ENCODE measurements at regions not wholly inside any gene's neighbourhood (a gene's known extent, or its start where the extent isn't known, plus 50 kb on each side); places are given as distances from the start of the nearest gene placed in this dataset.

DNA sequence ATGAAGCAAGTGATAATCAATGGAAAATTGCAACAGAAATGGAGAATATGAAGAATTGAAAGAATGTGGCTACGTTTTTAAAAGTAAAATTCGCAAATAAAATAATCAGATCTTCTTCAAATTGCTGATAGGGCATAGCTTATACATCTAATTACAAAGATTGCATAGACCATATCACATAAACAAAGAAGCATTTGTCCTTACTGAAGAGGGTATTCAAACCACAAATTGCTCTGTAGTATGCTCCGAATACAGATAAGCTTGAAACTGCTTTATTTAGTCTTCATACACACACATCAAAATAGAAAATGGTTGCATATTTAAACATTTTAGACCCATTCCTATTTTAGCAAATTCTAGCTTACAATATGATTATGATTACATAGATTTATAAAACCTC lies 206.7 kb upstream of the SLIT2 start:
- no peak overlapping the region for H3K27ac ChIP-seq (ENCODE audit: low read length)
- H3K27me3 ChIP-seq (ENCODE audit: insufficient read depth, low read length) = no peaks in the 10 kb centered on the region
- H3K4me3 ChIP-seq (ENCODE audit: low read length) = no peak overlapping the region
- H3K9ac ChIP-seq (ENCODE audit: low read depth, low read length) = no peak overlapping the region
- H3K9me3 ChIP-seq (ENCODE audit: insufficient read depth, low read depth, low read length) = no peaks in the 10 kb centered on the region
- no peaks in the 10 kb centered on the region for H3K36me3 ChIP-seq (ENCODE audit: insufficient read depth, low read depth, low read length)
- peaks cover 8% of the 10 kb centered on the region; the same call in 1 of the 2 replicates for H3K4me1 ChIP-seq (ENCODE audit: insufficient read depth, low read length)

- Histone ChIP-seq H3K9ac (ENCODE audit: low read depth, low read length) (no peak overlapping the region), H3K9me3 (ENCODE audit: insufficient read depth, low read depth, low read length) (no peaks in the 10 kb centered on the region), H3K36me3 (ENCODE audit: insufficient read depth, low read depth, low read length) (no peaks in the 10 kb centered on the region), H3K27me3 (ENCODE audit: insufficient read depth, low read length) (no peaks in the 10 kb centered on the region), H3K4me3 (ENCODE audit: low read length) (no peak overlapping the region), H3K4me1 (ENCODE audit: insufficient read depth, low read length) (peaks cover 8% of the 10 kb centered on the region; the same call in 1 of the 2 replicates), H3K27ac (ENCODE audit: low read length) (no peak overlapping the region)
Measured at GRCh38 chr4:20044502-20044911, 207.2 kb upstream of the SLIT2 start.

GRCh38 chr4:20043991-20044390 lies 207.7 kb upstream of the SLIT2 start:
- H3K27me3 ChIP-seq (ENCODE audit: insufficient read depth, low read length) = no peaks in the 10 kb centered on the region

DNA sequence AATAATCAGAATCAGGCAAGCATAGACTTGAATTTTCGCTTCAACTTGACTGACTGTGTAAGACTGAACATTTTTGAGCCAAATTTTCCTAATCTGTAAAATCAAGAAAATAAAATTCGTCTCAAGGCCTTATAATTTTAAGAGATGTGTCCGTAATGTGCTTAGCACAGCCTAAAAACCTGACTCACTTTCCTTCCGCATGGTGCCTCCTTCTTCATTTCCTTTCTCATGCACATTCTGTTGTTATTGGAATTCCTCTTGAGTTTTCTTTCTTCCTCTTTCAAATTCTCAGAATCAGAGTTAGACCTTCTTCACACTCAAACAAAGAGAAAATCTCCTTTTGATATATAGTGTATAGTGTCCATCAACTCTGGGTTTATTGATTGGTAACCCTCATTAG lies 208.9 kb upstream of the SLIT2 start:
- no peak overlapping the region for H3K9ac ChIP-seq (ENCODE audit: low read depth, low read length)
- H3K4me1 ChIP-seq (ENCODE audit: insufficient read depth, low read length) = peaks cover 8% of the 10 kb centered on the region; the same call in 1 of the 2 replicates
- no peak overlapping the region for H3K27ac ChIP-seq (ENCODE audit: low read length)
- H3K36me3 ChIP-seq (ENCODE audit: insufficient read depth, low read depth, low read length) = no peaks in the 10 kb centered on the region
- no peak overlapping the region for H3K4me3 ChIP-seq (ENCODE audit: low read length)
- H3K9me3 ChIP-seq (ENCODE audit: insufficient read depth, low read depth, low read length) = no peaks in the 10 kb centered on the region
- H3K27me3 ChIP-seq (ENCODE audit: insufficient read depth, low read length) = no peaks in the 10 kb centered on the region

More at GRCh38 chr4:20043991-20044390, 207.7 kb upstream of the SLIT2 start:
- H3K36me3 ChIP-seq (ENCODE audit: insufficient read depth, low read depth, low read length) = no peaks in the 10 kb centered on the region
- H3K9me3 ChIP-seq (ENCODE audit: insufficient read depth, low read depth, low read length) = no peaks in the 10 kb centered on the region
- no peak overlapping the region for H3K9ac ChIP-seq (ENCODE audit: low read depth, low read length)
- H3K4me1 ChIP-seq (ENCODE audit: insufficient read depth, low read length) = peaks cover 8% of the 10 kb centered on the region; the same call in 1 of the 2 replicates
- no peak overlapping the region for H3K4me3 ChIP-seq (ENCODE audit: low read length)
- H3K27ac ChIP-seq (ENCODE audit: low read length) = no peak overlapping the region

DNA sequence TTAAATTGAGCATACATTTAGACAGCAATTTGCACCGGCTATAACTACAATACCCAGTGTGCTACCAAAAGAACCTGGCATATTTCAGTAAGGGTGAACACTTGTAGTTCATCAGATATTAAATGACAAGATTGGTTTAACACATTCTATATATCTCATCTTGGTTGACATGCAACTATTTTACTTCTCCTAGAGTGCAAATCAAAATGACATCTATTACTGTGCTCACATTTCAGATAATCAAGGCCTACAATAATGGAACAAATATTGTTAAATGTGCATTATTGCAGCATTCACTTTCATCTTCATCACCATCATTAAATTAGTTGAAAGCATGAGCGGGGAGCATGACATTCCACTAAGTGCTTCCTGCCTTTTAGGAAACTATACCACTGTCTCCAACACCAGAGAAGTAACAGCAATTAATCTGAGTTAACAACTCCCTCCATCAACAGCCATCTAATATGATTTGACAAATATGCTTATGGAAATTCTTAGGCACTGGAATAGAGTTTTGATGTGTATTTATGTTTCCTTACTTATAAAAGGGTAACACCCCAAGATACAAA lies 209.8 kb upstream of the SLIT2 start:
- Histone ChIP-seq H3K4me3 (ENCODE audit: low read length) (no peak overlapping the region), H3K9me3 (ENCODE audit: insufficient read depth, low read depth, low read length) (no peaks in the 10 kb centered on the region), H3K27ac (ENCODE audit: low read length) (no peak overlapping the region), H3K9ac (ENCODE audit: low read depth, low read length) (no peak overlapping the region), H3K36me3 (ENCODE audit: insufficient read depth, low read depth, low read length) (no peaks in the 10 kb centered on the region), H3K4me1 (ENCODE audit: insufficient read depth, low read length) (peaks cover 8% of the 10 kb centered on the region; the same call in 1 of the 2 replicates), H3K27me3 (ENCODE audit: insufficient read depth, low read length) (no peaks in the 10 kb centered on the region)

GRCh38 chr4:20037745-20038144 lies 214.0 kb upstream of the SLIT2 start:
- Histone ChIP-seq H3K4me1 (ENCODE audit: insufficient read depth, low read length) (peaks cover 3% of the 10 kb centered on the region; the same call in 1 of the 2 replicates), H3K9me3 (ENCODE audit: insufficient read depth, low read depth, low read length) (no peaks in the 10 kb centered on the region), H3K27me3 (ENCODE audit: insufficient read depth, low read length) (no peaks in the 10 kb centered on the region), H3K4me3 (ENCODE audit: low read length) (no peak overlapping the region), H3K27ac (ENCODE audit: low read length) (no peak overlapping the region), H3K9ac (ENCODE audit: low read depth, low read length) (no peak overlapping the region), H3K36me3 (ENCODE audit: insufficient read depth, low read depth, low read length) (no peaks in the 10 kb centered on the region)

GRCh38 chr4:20030108-20030507 lies 221.6 kb upstream of the SLIT2 start:
- H3K4me3 ChIP-seq (ENCODE audit: low read length) = no peak overlapping the region
- no peak overlapping the region for H3K27ac ChIP-seq (ENCODE audit: low read length)
- H3K36me3 ChIP-seq (ENCODE audit: insufficient read depth, low read depth, low read length) = no peaks in the 10 kb centered on the region
- no peak overlapping the region for H3K9ac ChIP-seq (ENCODE audit: low read depth, low read length)
- no peaks in the 10 kb centered on the region for H3K27me3 ChIP-seq (ENCODE audit: insufficient read depth, low read length)
- H3K4me1 ChIP-seq (ENCODE audit: insufficient read depth, low read length) = no peaks in the 10 kb centered on the region
- H3K9me3 ChIP-seq (ENCODE audit: insufficient read depth, low read depth, low read length) = no peaks in the 10 kb centered on the region

DNA sequence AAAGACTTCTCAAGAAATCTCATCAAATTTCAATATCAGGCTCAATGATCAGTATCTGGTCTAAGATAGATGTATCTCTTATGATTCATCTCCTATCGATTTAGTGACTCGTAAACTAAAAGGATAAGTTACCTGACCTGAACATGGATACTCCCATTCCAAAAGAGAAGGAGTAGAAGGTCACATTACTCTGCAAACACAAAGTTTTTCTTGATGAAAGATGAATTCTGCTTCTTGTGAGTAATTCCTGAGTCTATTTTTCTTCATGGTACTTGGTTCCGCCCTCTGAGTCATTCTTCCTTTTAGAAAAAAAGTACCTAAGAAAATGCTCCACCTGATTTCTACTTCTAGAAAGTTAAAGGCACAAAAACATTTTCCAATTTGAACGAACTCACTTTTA lies 223.1 kb upstream of the SLIT2 start:
- H3K4me3 ChIP-seq (ENCODE audit: low read length) = no peak overlapping the region
- H3K36me3 ChIP-seq (ENCODE audit: insufficient read depth, low read depth, low read length) = no peaks in the 10 kb centered on the region
- H3K9me3 ChIP-seq (ENCODE audit: insufficient read depth, low read depth, low read length) = peaks cover 4% of the 10 kb centered on the region; the same call in 1 of the 2 replicates
- no peaks in the 10 kb centered on the region for H3K27me3 ChIP-seq (ENCODE audit: insufficient read depth, low read length)
- no peak overlapping the region for H3K9ac ChIP-seq (ENCODE audit: low read depth, low read length)
- H3K27ac ChIP-seq (ENCODE audit: low read length) = no peak overlapping the region
- H3K4me1 ChIP-seq (ENCODE audit: insufficient read depth, low read length) = no peaks in the 10 kb centered on the region

- Histone ChIP-seq H3K4me1 (ENCODE audit: insufficient read depth, low read length) (no peaks in the 10 kb centered on the region), H3K27me3 (ENCODE audit: insufficient read depth, low read length) (no peaks in the 10 kb centered on the region), H3K36me3 (ENCODE audit: insufficient read depth, low read depth, low read length) (no peaks in the 10 kb centered on the region), H3K27ac (ENCODE audit: low read length) (no peak overlapping the region), H3K4me3 (ENCODE audit: low read length) (no peak overlapping the region), H3K9ac (ENCODE audit: low read depth, low read length) (no peak overlapping the region), H3K9me3 (ENCODE audit: insufficient read depth, low read depth, low read length) (peaks cover 10% of the 10 kb centered on the region; the same call in 1 of the 2 replicates)
Measured at GRCh38 chr4:20026456-20026855, 225.2 kb upstream of the SLIT2 start.

DNA sequence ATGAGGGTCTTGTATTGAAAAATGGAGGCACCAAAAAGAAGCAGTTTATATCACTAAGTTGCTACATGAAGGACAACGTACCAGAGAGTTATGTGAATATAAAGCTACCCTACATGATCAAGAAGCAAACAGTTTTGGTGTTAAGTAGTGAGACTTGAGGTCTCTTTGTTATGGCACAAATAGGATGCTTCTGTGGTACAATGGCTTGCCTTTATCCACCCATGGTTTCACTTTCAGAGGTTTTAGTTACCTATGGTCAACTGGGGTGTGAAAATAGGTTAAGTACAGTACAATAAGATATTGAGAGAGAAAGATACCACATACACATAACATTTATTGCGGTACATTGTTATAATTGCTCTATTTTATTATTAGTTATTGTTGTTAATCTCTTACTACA lies 229.2 kb upstream of the SLIT2 start:
- no peak overlapping the region for H3K27ac ChIP-seq (ENCODE audit: low read length)
- no peaks in the 10 kb centered on the region for H3K4me1 ChIP-seq (ENCODE audit: insufficient read depth, low read length)
- H3K36me3 ChIP-seq (ENCODE audit: insufficient read depth, low read depth, low read length) = no peaks in the 10 kb centered on the region
- H3K9me3 ChIP-seq (ENCODE audit: insufficient read depth, low read depth, low read length) = peaks cover 10% of the 10 kb centered on the region; the same call in 1 of the 2 replicates
- no peak overlapping the region for H3K9ac ChIP-seq (ENCODE audit: low read depth, low read length)
- H3K4me3 ChIP-seq (ENCODE audit: low read length) = no peak overlapping the region
- no peaks in the 10 kb centered on the region for H3K27me3 ChIP-seq (ENCODE audit: insufficient read depth, low read length)

GRCh38 chr4:20020056-20020455 lies 231.6 kb upstream of the SLIT2 start:
- H3K27me3 ChIP-seq (ENCODE audit: insufficient read depth, low read length) = no peaks in the 10 kb centered on the region
- H3K27ac ChIP-seq (ENCODE audit: low read length) = no peak overlapping the region
- no peaks in the 10 kb centered on the region for H3K36me3 ChIP-seq (ENCODE audit: insufficient read depth, low read depth, low read length)
- H3K4me1 ChIP-seq (ENCODE audit: insufficient read depth, low read length) = no peaks in the 10 kb centered on the region
- H3K9me3 ChIP-seq (ENCODE audit: insufficient read depth, low read depth, low read length) = peaks cover 10% of the 10 kb centered on the region; the same call in 1 of the 2 replicates
- no peak overlapping the region for H3K9ac ChIP-seq (ENCODE audit: low read depth, low read length)
- H3K4me3 ChIP-seq (ENCODE audit: low read length) = no peak overlapping the region

GRCh38 chr4:20019310-20020015 lies 232.2 kb upstream of the SLIT2 start:
- Histone ChIP-seq H3K9ac (ENCODE audit: low read depth, low read length) (no peak overlapping the region), H3K4me1 (ENCODE audit: insufficient read depth, low read length) (no peaks in the 10 kb centered on the region), H3K27me3 (ENCODE audit: insufficient read depth, low read length) (no peaks in the 10 kb centered on the region), H3K4me3 (ENCODE audit: low read length) (no peak overlapping the region), H3K9me3 (ENCODE audit: insufficient read depth, low read depth, low read length) (peaks cover 10% of the 10 kb centered on the region; the same call in 1 of the 2 replicates), H3K27ac (ENCODE audit: low read length) (no peak overlapping the region), H3K36me3 (ENCODE audit: insufficient read depth, low read depth, low read length) (no peaks in the 10 kb centered on the region)
